GM19328 (cell line): ENCODE measurements at regions not wholly inside any gene's neighbourhood (a gene's known extent, or its start where the extent isn't known, plus 50 kb on each side); places are given as distances from the start of the nearest gene placed in this dataset.

Experiments used
- ATAC-seq: cut with Tn5 transposase; IDR thresholded peaks from one replicate; pipeline ENCODE4 v1.9.1; 2021; ENCODE audit warnings: mild to moderate bottlenecking, moderate library complexity; ENCODE audit not compliant: unreplicated experiment

DNA sequence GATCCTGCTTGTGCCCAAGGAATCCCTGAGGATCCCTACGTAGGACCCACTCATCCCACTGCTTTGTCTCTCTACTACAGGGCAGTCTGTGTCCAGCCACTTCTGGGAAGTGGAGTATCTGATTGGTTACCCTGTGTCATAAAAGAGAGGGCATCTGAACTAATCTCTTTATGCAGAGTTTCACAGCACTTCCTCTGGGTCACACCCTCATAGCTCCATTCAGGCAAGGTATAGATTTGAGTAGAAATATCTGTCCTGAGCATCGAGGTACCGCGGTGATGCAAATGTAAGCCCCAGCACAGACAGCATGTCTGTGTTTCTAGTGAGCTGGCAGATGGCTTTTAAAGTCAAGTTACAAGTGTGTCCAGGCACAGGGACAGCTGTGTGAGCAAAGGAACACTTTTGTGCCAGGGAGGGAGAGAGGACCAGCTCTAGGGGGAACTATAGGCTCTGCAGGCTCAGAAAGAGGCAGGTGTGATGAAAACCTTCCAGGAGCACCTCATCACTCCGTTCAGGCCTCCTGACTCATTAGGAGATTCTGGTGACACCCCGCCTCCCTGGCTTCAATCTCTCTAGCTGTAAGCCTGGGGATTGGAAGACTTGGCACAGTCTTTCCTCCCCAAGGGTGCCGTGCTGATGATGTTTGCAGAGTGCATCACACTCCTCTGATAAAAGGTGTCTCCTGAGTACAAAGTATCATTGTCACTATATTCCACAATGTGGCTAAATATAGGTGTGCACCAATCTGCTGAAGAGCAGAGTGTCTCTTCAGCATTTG lies 84.3 kb upstream of the UBL3 start:
- no peak for ATAC-seq

DNA sequence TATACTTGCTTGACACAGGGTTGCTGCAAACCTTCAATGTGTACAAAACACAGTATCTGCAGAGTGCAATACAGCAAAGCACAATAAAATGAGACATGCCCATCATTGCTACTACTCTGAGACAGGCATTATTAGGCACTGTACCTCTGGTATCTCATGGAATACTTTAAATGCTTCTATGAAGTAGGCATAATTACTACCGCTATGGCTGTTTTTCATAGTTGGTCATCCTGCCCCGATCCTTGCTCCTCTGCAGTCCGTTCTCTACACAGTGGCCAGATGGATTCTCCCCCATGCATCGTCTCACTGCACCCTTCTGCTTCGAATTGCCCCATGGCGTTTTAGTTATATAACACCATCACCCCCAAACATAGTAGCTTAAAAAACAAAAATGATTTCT lies 83.0 kb upstream of the UBL3 start:
- no peak for ATAC-seq

DNA sequence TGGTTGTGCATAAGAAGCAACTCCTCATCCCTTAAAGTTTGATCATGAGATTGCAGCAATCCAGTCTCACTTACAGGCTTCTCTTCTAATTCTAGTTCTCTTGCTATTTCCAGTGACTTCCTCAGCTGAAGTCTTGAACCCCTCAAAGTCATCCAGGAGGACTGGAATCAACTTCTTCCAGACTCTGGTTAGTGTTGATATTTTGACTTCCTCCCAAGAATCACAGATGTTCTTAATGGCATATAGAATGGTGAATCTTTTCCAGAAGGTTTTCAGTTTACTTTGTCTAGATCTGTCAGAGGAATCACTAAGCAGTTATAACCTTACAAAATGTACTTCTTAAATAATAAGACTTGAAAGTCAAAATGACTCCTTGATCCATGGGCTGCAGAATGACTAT lies 81.3 kb upstream of the UBL3 start:
- no peak for ATAC-seq

DNA sequence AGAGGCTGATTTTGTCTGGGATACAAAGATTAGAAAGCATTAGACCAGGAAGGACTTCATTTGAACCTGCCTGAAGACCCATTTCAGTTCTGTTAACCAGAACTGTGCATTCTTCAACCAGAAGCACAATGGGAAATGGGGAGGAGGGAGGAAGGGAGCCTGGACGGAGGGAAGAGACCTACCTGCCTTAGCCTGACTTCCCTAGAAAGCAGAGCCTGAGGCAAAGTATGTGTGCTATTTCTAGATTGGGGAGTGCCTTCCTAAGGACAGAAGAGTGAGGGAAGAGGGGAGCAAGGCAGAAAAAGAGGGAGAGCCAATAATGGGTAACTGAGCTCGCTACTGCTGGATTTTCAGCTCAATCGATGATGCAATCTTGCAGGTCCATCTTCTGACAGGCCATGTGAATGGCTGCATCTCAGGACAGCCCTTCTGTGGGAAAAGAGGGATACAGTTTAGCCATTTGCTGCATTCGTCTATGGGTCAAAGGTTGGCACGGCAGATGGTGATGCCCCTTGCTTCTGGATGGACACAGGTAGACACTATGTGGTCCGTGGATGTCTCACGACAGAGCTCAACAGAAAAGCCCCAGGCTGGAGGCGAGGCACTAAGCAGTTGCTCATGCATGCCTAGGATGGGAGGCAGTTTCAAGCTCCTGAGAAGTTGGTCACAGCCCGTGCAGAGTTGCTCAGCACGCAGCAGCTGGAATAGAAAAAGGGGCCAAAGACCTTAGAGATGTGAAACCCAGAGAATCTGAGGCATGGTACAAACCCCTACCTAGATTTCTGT lies 78.8 kb upstream of the UBL3 start:
- ATAC-seq: no peak

DNA sequence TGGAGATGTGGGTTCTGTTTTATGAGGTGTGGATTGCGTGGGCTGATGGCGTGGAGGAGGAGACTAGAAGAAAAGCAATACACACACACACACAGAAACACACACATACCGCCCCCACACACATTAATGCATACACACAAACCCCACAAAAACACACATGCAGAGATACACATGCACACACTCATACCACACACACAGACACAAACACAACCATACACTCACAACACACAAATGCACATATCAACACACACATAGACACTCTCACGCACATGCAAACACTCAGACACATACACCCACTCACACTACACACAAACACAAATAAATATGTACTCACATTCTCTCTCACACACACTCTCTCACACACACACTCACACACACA lies 75.7 kb upstream of the UBL3 start:
- no peak for ATAC-seq

DNA sequence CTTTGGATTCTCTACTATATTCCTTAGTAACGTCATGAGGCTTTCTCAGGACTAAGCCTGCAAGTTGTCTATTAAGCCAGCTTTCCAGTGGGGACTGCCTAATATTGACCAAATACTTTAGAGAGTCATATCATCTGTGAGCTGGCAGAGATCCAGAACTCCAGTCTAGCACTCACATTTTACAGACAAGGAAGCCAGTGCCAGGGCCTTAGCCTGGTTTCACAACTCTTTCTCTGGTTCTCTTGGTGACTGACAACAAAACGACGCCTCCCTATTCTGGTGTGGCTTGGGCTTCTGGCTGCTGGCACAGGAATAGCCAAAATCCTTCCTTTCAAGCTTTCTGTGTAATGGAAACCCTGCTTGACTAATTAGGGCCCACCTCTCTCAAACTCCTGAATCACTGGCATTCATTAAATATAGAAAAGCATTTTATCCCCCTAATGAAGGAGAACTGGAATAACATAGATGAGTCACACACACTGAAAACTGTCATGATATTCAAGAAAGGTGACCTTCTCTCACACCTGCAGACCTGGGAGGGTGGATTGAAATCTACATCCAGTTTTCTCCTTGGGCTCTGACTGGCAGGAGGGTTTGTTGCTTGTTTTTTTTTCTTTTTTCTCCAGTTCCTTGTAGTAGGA lies 75.2 kb upstream of the UBL3 start:
- ATAC-seq: no peak

DNA sequence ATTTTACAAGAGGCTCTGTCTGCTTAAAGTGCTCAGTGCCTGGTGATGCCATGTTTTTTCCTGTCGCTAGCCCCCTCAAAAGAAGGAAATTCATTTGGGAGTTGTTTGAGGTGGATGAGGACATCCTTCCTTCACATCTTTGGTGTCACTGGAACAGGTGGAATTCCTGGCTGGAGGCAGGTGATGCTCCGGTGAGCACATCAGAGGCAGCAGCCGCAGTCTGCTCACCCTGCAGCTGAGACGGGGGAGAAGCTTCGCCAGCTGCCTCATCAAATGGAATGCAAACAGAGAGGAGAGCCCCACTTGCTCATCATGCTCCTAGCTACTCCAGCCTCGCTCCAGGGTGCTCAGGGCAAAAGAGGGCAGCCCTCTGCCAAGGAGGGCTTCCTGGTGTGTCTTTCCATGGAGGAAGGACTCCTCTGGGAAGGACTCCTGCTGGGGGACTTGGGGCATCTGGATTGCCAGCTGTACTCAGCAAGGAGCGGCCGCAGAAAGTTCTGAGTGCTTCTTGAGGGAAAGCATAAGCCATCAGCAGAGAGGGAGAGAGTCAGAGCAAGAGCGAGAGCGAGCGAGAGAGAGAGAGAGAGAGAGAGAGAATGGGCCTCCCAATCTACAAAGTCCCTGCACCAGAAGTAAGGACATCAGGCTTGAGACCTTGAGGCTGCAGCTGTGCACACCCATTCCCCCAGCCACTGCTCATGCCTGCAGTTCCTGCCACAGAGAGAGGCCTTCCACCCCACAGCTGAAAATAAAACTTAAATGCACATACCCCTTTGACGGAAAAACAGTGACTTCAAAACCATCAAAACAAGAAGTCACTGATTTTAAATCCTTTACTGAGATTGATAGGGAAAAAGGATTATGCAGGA lies 74.3 kb upstream of the UBL3 start:
- ATAC-seq: no peak

DNA sequence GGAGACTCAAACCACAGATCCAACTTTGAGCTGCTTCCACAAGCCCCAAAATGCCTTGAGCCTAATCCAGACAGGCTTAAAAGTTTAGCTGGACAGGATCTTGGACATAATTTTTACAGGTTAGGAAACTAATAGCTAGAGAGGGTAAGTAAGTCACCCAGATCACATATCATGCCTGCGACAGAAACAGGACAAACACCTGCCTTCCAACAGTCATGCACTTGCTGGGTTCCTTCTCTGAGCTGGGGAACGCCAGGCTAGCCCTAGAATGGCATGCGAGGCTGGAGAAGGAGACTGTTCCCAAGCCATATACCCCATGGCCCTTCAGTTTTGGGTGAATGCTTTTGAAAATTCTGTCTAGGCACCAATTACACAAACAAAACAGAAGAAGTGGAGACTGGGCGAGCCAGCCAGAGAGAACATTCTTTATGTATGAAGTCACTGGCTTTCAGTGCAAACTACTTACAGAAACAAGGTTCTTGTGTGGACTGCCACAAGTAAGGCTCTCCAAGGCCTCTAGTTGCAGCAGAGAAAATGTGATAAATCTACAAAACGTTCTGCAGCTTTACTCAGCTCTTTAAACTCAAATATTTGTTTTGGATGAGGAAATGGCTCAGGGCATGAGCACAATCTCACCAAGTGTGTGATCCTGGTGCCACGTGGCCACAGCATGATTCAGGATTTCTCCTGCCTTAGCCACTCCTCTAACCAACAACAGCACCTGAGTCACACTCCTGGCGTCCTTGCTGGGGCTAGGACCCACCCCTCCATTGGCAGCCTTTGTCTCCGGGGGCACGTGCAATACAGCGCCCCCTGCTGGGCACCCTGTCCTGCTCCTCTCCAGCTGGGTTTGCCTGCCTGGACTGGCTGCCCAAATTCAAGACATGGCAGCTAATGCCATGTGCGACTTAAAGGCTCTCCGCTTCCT lies 73.4 kb upstream of the UBL3 start:
- ATAC-seq: no peak

DNA sequence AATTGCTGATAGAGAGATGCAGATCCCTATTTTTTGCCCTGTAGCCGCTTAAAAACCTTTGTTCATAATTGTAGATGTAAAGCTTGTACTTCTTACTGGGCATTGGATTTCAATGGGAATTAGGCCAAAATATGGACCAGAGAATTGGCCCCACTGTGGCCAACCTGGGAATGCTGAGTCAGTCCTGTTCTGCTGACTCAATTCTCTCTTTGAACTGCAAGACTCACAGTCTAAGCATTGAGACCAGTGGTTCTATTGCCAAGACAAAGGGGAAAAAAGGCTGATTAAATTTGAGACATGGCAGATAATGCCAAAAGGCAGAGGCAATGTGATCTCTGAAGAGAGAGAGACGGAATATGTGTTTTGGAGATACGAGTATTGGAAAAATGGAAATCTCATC lies 72.5 kb upstream of the UBL3 start:
- ATAC-seq: no peak

DNA sequence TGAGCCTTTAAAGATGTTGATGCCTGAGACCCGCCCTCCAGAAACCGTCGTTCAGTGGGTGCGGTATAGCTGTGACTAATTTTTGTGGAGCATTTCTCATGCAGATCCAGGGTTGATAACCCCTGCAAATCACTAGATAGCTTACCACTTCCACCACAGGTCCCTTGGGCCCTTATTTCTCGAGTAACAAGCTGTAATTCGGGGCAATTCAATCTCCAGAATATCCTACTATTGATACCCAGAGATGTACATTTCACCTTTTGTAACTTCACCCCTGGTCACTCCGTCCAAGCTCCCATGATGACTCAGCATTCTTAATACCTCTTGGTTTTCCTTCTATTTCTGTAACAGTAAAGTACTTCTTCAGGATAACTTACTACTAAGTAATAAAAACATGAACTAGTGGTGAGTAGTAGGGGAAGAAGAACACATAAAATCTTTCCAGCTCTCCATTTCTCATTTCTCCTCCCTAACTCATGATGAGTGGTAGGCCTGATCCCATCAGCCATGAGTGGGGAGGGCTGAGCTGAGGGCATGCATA lies 71.9 kb upstream of the UBL3 start:
- no peak for ATAC-seq

DNA sequence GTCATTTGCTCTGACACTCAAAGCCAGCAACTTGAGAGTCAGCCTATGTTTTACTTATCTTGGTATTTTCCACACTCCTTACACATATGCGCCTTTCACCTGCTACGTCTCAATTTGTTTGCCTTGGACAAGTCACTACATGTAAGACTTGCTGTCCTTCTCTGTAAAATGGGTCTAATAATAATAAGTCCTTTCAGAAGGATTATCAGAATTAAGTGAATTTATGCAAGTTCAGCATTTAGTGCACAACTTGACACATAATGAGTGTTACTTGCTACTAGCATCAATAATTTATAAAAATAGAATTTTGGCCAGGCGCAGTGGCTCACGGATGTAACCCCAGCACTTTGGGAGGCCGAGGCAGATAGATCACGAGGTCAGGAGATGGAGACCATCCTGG lies 71.1 kb upstream of the UBL3 start:
- ATAC-seq: no peak

DNA sequence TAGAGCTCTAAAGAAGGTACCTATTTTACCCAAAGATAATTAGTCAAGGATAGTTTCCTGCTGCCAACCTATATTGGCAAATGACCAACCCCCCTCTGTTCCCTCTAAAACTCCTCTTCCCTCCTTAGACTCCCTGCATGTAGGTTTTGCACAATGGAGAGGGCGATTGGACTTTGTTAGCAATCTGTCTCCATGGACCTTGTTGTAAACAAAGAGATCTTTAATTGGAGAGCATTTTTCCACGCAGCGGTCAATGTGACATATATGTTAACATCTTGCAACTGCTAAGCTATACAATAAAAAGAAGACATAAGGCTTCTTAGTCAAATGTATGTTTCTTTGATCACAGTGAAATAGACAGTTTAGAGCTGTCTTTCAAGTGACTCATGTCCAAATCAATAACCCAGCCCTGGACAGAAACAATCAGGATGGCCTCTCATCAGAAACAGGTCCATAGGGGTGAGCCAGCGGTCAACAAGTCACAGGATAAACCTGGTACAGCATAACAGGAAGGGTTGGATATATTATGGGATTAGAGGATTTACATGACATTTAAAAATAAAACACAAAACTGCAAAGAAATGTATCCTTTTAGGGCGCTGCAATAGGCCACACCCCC lies 69.7 kb upstream of the UBL3 start:
- ATAC-seq: no peak

DNA sequence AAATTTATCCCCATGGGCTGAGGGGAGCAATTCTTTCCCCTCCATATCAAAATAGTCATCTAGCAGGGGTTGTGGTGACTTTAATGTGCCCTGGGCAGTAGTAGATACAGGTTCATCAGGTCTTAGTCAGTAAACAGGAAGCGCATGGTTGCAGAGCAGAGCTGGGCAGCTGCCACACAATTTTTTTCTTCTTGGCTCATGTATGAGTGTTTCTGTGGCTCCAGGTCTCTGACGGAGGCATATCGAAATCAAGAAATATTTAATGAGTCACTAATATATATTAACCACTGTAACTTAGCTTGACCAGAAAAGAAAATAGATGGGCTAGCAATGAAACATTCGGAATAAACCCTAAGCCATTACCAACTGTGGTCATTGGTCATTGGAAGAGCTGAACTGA lies 68.4 kb upstream of the UBL3 start:
- no peak for ATAC-seq

DNA sequence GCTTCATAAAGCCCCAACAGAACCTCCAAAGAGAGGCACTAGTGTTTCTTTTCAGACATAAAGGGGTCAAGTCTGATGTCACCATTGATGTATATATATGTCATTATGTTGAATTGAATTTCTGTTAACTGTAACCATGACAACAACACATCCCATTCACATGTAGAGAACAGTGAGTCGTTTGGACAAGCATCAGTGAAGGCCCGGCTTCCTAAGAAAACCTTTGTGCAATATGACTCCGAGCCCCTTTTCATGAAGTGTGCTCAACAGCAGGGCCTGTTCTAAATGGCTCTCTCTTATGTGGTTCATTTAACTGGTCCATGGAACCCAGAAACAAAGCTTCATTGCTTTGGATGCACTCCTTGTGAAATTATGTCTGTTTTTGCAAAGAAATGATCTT lies 67.2 kb upstream of the UBL3 start:
- ATAC-seq: no peak

DNA sequence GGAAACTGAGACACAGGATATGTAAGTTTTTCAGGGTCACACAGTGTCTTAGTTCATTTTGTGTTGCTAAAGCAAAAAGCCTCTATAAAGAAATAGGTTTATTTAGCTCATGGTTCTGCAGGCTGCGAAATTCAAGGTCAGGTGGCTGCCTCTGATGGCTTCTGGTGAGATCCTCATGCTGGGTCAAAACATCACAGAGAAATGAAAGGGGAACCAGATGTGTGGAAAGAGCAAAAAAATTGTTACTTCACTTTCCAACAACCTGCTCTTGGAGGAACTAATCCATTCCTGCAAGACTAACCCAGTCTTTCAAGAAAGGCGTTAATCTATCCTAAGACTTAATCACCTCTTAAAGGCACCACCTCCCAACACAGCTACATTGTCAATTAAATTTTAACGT lies 64.2 kb upstream of the UBL3 start:
- ATAC-seq: no peak

DNA sequence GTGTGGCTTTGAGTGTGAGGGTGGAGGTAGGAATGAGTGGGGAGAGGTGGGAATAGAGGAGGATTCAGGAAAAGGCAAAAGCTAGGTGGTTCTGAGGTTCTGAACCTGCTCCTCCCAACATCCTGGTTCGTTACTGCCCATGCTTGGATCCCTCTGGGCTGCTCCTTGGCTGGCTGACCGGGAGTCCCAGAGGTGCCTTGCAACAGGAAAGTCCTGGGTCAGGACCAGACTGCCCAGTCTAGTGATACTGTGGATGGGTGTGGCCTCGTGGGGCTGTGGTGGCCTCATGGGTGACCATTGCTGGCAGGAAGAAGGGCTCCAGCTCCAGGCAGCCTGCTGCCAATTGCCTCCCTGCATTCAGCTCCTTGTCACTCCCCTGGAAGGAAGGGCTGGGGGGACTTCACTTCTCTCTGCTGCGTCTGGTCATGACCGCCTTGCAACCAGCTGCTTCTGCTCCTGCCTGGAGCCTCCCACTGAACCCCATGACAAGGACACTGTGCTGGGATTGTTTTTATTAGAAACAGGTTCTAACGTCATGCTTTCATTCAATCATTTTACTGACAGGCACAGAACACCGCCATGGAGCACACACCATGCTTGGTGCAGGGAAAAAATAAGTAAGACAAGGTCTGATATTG lies 61.5 kb upstream of the UBL3 start:
- no peak for ATAC-seq

DNA sequence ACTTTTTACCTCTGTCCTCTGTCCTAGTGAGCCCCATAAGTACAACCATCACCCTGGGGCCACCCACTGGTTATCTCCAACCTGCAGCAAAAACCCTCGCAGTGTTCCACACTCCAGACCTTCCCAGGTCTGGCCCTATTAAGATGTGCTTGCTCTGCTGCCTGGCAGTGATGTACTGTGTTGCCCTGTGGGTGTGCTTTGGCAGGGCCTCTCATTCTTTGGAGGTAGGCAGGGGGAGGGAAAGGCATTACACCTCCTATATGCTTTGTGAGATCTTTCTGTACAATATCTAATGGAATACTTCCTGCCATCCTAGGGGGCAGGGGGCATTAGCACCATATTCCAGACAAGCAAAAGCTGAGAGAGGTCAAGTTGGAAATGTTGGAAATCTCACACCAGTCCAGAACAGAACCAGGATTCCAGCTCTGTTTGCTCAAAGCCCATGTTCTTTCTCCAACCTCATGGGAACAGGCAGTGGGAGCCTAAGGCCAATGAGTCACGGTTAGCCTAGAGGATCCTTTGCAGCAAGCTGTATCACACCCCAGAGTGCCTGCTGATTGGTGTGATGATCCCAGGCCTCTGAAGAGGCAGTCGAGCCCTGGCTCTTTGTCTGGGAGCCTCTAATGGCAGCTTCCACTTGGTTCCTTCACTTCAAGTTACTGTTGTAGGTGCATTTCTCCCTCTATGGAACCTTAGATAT lies 59.7 kb upstream of the UBL3 start:
- no peak for ATAC-seq

DNA sequence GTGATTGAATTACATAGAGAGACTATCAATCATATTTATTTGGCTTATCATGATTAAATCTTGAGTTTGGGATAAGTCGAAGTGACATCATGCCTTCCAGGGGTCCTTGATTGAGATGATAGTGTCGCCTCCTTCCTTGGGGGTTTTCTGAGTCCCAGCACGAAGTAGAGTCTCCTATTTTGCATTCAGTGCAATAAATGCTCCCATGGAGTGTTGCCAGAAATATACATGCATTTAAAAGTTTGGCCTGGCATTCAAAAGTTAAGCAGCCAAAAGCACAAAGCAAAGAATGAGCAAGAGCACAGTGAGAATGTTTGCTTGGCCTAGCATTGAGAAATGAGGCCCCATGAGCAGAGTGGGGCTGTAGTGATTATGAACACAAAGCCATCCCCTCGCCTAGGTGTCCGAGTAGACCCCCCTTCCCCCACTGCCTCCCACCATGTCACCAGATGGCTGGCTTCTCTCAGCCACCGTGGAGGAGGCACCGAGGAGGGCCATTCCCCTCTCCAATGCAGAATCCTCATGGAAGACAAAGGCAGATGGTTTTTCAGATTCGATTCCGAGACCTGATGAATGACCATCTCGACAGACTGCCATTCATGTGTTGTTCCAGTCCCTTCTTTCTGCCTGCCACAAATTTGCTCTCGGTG lies 58.8 kb upstream of the UBL3 start:
- ATAC-seq: no peak
